WTC11 (cell line): ENCODE measurements at regions not wholly inside any gene's neighbourhood (a gene's known extent, or its start where the extent isn't known, plus 50 kb on each side); places are given as distances from the start of the nearest gene placed in this dataset.

Experiments used
- ATAC-seq: fragments of 200-7000 bp; cut with Tn5 transposase; 2 replicates; pipeline ENCODE4 v1.10.0; 2021; ENCODE audit warnings: mild to moderate bottlenecking, moderate library complexity
- CTCF ChIA-PET: fragments of 300-600 bp; sonication (Branson Sonifier 250); formaldehyde crosslinking; loops from one replicate; lab custom pipeline; 2021; ENCODE audit warnings: antibody characterized with exemption; lab: Charles Lee
- POLR2A ChIA-PET: fragments of 350-600 bp; sonication (Branson Sonifier 250); formaldehyde crosslinking; loops from one replicate; lab custom pipeline; 2021; ENCODE audit warnings: antibody characterized with exemption; lab: Charles Lee
- DNase-seq: peaks from one replicate; pipeline ENCODE4 v3.0.0; 2021; ENCODE audit warnings: low spot score
- H3K27ac Mint-ChIP-seq: 2 replicates; pipeline ENCODE4 v1.8.0; 2021; ENCODE audit warnings: mixed read lengths
- H3K27me3 Mint-ChIP-seq: 2 replicates; pipeline ENCODE4 v1.8.0; 2021; ENCODE audit warnings: low read depth, mild to moderate bottlenecking, moderate library complexity, mixed read lengths
- H3K36me3 Mint-ChIP-seq: 2 replicates; pipeline ENCODE4 v1.8.0; 2021; ENCODE audit warnings: mixed read lengths
- H3K4me1 Mint-ChIP-seq: 2 replicates; pipeline ENCODE4 v1.8.0; 2022; ENCODE audit warnings: mixed read lengths
- H3K4me3 Mint-ChIP-seq: 2 replicates; pipeline ENCODE4 v1.8.0; 2021; ENCODE audit warnings: mild to moderate bottlenecking, moderate library complexity, mixed read lengths
- H3K9me3 Mint-ChIP-seq: 2 replicates; pipeline ENCODE4 v1.8.0; 2021; ENCODE audit warnings: mixed read lengths
- AR ChIP-seq: fragments of 250-450 bp; sonication (Bioruptor Pico); IDR thresholded peaks from 2 replicates; pipeline ENCODE4 v1.9.0; 2021; ENCODE audit warnings: mild to moderate bottlenecking
- ARID4B ChIP-seq: sonication (generic); formaldehyde crosslinking; IDR thresholded peaks from 2 replicates; pipeline ENCODE4 v1.8.0; 2023; ENCODE audit warnings: missing genetic modification reagents, mild to moderate bottlenecking, borderline replicate concordance
- EMX1 ChIP-seq: fragments of 250-450 bp; sonication (Bioruptor Pico); IDR thresholded peaks from 2 replicates; pipeline ENCODE4 v1.8.0; 2021; ENCODE audit warnings: mild to moderate bottlenecking
- ETV6 ChIP-seq: sonication (generic); formaldehyde crosslinking; IDR thresholded peaks from 2 replicates; pipeline ENCODE4 v1.8.1; 2022; ENCODE audit warnings: mild to moderate bottlenecking, missing genetic modification reagents
- FOXP4 ChIP-seq: sonication (generic); formaldehyde crosslinking; IDR thresholded peaks from 2 replicates; pipeline ENCODE4 v1.8.0; 2022; ENCODE audit warnings: mild to moderate bottlenecking, missing genetic modification reagents
- IRF1 ChIP-seq: sonication (generic); formaldehyde crosslinking; IDR thresholded peaks from 2 replicates; pipeline ENCODE4 v1.8.0; 2023; ENCODE audit warnings: missing genetic modification reagents
- MLX ChIP-seq: sonication (generic); formaldehyde crosslinking; IDR thresholded peaks from 2 replicates; pipeline ENCODE4 v1.8.1; 2023; ENCODE audit warnings: mild to moderate bottlenecking, missing genetic modification reagents, moderate library complexity
- MXD4 ChIP-seq: fragments of 250-450 bp; sonication (Bioruptor Pico); IDR thresholded peaks from 2 replicates; pipeline ENCODE4 v1.8.0; 2021; ENCODE audit warnings: mild to moderate bottlenecking, moderate library complexity, borderline replicate concordance
- NFE2L1 ChIP-seq: sonication (generic); formaldehyde crosslinking; IDR thresholded peaks from 2 replicates; pipeline ENCODE4 v1.8.1; 2023; ENCODE audit warnings: missing genetic modification reagents
- NR3C1 ChIP-seq: sonication (generic); formaldehyde crosslinking; conservative IDR thresholded peaks from 2 replicates; pipeline ENCODE4 v1.8.1; 2023; ENCODE audit warnings: low read depth, mild to moderate bottlenecking, missing genetic modification reagents
- RELA ChIP-seq: sonication (generic); formaldehyde crosslinking; IDR thresholded peaks from 2 replicates; pipeline ENCODE4 v1.8.1; 2022; ENCODE audit warnings: missing genetic modification reagents, mild to moderate bottlenecking, borderline replicate concordance
- RORB ChIP-seq: fragments of 250-450 bp; sonication (Bioruptor Pico); IDR thresholded peaks from 2 replicates; pipeline ENCODE4 v1.9.0; 2021; ENCODE audit warnings: mild to moderate bottlenecking
- SMAD4 ChIP-seq: sonication (generic); formaldehyde crosslinking; IDR thresholded peaks from 2 replicates; pipeline ENCODE4 v1.8.0; 2022; ENCODE audit warnings: mild to moderate bottlenecking, missing genetic modification reagents
- STAT6 ChIP-seq: sonication (generic); formaldehyde crosslinking; conservative IDR thresholded peaks from 2 replicates; pipeline ENCODE4 v1.8.1; 2023; ENCODE audit warnings: mild to moderate bottlenecking, low read depth, missing genetic modification reagents, moderate library complexity
- TCF7 ChIP-seq: sonication (generic); formaldehyde crosslinking; IDR thresholded peaks from 2 replicates; pipeline ENCODE4 v1.8.0; 2022; ENCODE audit warnings: mild to moderate bottlenecking, low read depth, missing genetic modification reagents, moderate library complexity
- ZNF138 ChIP-seq: sonication (generic); formaldehyde crosslinking; conservative IDR thresholded peaks from 2 replicates; pipeline ENCODE4 v1.8.1; 2022; ENCODE audit warnings: mild to moderate bottlenecking, moderate library complexity, missing genetic modification reagents
- ZNF232 ChIP-seq: sonication (generic); formaldehyde crosslinking; IDR thresholded peaks from 2 replicates; pipeline ENCODE4 v1.8.0; 2022; ENCODE audit warnings: mild to moderate bottlenecking, missing genetic modification reagents
- ZNF416 ChIP-seq: fragments of 250-450 bp; sonication (Bioruptor Pico); IDR thresholded peaks from 2 replicates; pipeline ENCODE4 v1.9.0; 2021; ENCODE audit warnings: mild to moderate bottlenecking, inconsistent platforms
- ZSCAN18 ChIP-seq: fragments of 250-450 bp; sonication (Bioruptor Pico); IDR thresholded peaks from 2 replicates; pipeline ENCODE4 v2.1.2; 2022; ENCODE audit warnings: mild to moderate bottlenecking, moderate library complexity

- ATAC-seq: no peak
- CTCF ChIA-PET: interaction anchor here (1.6 kb wide), 1 partner anchor 87 kb away, joined by 3 read pairs; no protein-coding TSS in a partner anchor
- no peaks in the 10 kb centered on the region for H3K9me3 Mint-ChIP-seq
- POLR2A ChIA-PET: interaction anchor here (1.0 kb wide), 1 partner anchor 14 kb away, joined by 3 read pairs; no protein-coding TSS in a partner anchor
- H3K4me3 Mint-ChIP-seq: no peak overlapping the region
- H3K36me3 Mint-ChIP-seq: no peaks in the 10 kb centered on the region
- H3K27me3 Mint-ChIP-seq: peaks cover 4% of the 10 kb centered on the region
- no peak overlapping the region for H3K27ac Mint-ChIP-seq
- DNase-seq: no peak
- no peaks in the 10 kb centered on the region for H3K4me1 Mint-ChIP-seq
- no peak for TF ChIP-seq RORB (CRISPR knock-in tag)
- TF ChIP-seq ZNF138 (CRISPR knock-in tag): no peak
- no peak for TF ChIP-seq MXD4 (CRISPR knock-in tag)
- TF ChIP-seq IRF1 (CRISPR knock-in tag): no peak
- no peak for TF ChIP-seq MLX (CRISPR knock-in tag)
- no peak for TF ChIP-seq ZNF416 (CRISPR knock-in tag)
- TF ChIP-seq SMAD4 (CRISPR knock-in tag): no peak
- no peak for TF ChIP-seq AR
- TF ChIP-seq ARID4B (CRISPR knock-in tag): no peak
- TF ChIP-seq RELA: no peak
- no peak for TF ChIP-seq TCF7 (CRISPR knock-in tag)
- TF ChIP-seq NFE2L1 (CRISPR knock-in tag): no peak
- TF ChIP-seq FOXP4 (CRISPR knock-in tag): no peak
- no peak for TF ChIP-seq ETV6
- TF ChIP-seq STAT6 (CRISPR knock-in tag): no peak
- TF ChIP-seq ZNF232 (CRISPR knock-in tag): no peak
- no peak for TF ChIP-seq ZSCAN18 (CRISPR knock-in tag)
- TF ChIP-seq EMX1 (CRISPR knock-in tag): no peak
- TF ChIP-seq NR3C1 (CRISPR knock-in tag): no peak
- TF ChIP-seq, all 79 proteins: peak for 0
Observed at GRCh38 chr5:135641734-135642487, 63.1 kb upstream of the CXCL14 start.
